Mononuclear cell (primary cell): ENCODE measurements at regions not wholly inside any gene's neighbourhood (a gene's known extent, or its start where the extent isn't known, plus 50 kb on each side); places are given as distances from the start of the nearest gene placed in this dataset.
"Not testable (repeated sequence)": the region's sequence is repeated elsewhere in the genome, so short reads cannot be mapped to it uniquely, and the experiment has no call there.

Source experiments
- H3K27me3 ChIP-seq: 2 replicates; pipeline ENCODE4 v1.6.0; 2011; ENCODE audit warnings: low read length, control low read depth; ENCODE audit not compliant: insufficient read depth
- H3K4me1 ChIP-seq: 2 replicates; pipeline ENCODE4 v1.5.1; 2011; ENCODE audit warnings: mild to moderate bottlenecking, low read length, control low read depth; ENCODE audit not compliant: insufficient read depth
- H3K4me3 ChIP-seq: 2 replicates; pipeline ENCODE4 v1.5.1; 2011; ENCODE audit warnings: mild to moderate bottlenecking, low read length, moderate library complexity
- H3K9me3 ChIP-seq: 2 replicates; pipeline ENCODE4 v1.5.1; 2011; ENCODE audit warnings: low read depth, mild to moderate bottlenecking, control low read depth, low read length

GRCh38 chrX:7698248-7698647 is 144.7 kb upstream of the VCX start:
- Histone ChIP-seq H3K4me3 (no peak overlapping the region), H3K27me3 (no peaks in the 10 kb centered on the region), H3K9me3 (no peaks in the 10 kb centered on the region), H3K4me1 (no peaks in the 10 kb centered on the region)

GRCh38 chrX:7690842-7691241 is 152.1 kb upstream of the VCX start:
- Histone ChIP-seq H3K27me3 (no peaks in the 10 kb centered on the region), H3K4me1 (no peaks in the 10 kb centered on the region), H3K4me3 (no peak overlapping the region), H3K9me3 (no peaks in the 10 kb centered on the region)

DNA sequence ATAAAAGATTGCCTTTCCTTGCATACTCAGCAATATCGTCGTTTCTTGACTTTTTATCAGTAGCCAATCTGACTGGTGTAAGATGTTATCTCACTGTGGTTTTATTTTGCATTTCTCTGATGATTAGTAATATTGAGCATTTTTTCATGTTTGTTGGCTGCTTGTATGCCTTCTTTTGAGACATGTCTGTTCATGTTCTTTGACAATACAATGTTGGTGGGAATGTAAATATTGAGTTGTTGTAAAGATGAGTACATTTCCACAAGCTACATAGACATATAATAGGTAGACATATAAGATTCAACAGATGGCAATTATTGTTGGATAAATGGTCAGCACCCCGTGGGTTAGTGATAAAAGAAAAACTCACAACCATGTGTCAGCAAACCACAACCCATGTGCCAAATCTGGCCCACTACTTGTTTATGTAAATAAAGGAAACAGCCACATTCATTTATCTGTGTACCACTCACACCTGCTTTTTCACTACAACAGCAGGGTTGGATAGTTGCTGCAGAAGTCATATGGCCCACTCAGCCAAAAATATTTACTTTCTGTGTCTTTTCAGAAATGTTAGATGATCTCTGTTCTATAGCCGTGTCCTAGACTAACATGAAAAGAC is 153.1 kb upstream of the VCX start:
- Histone ChIP-seq H3K4me3 (no peak overlapping the region), H3K27me3 (no peaks in the 10 kb centered on the region), H3K4me1 (no peaks in the 10 kb centered on the region), H3K9me3 (no peaks in the 10 kb centered on the region)

- Histone ChIP-seq H3K4me3 (no peak overlapping the region), H3K9me3 (no peaks in the 10 kb centered on the region), H3K27me3 (no peaks in the 10 kb centered on the region), H3K4me1 (no peaks in the 10 kb centered on the region)
These were observed 162.8 kb upstream of the VCX start for GRCh38 chrX:7680181-7680580.

GRCh38 chrX:7654316-7654715 is 188.7 kb upstream of the VCX start:
- H3K27me3 ChIP-seq: no peaks in the 10 kb centered on the region
- no peaks in the 10 kb centered on the region for H3K4me1 ChIP-seq
- H3K9me3 ChIP-seq: no peaks in the 10 kb centered on the region
- no peak overlapping the region for H3K4me3 ChIP-seq

GRCh38 chrX:7647831-7648230 is 195.1 kb upstream of the VCX start:
- H3K4me1 ChIP-seq: no peaks in the 10 kb centered on the region
- H3K4me3 ChIP-seq: no peak overlapping the region
- no peaks in the 10 kb centered on the region for H3K9me3 ChIP-seq
- no peaks in the 10 kb centered on the region for H3K27me3 ChIP-seq

- no peaks in the 10 kb centered on the region for H3K4me1 ChIP-seq
- no peaks in the 10 kb centered on the region for H3K9me3 ChIP-seq
- H3K27me3 ChIP-seq: no peaks in the 10 kb centered on the region
- no peak overlapping the region for H3K4me3 ChIP-seq
These were observed 201.8 kb upstream of the VCX start for GRCh38 chrX:7641141-7641540.

GRCh38 chrX:7640392-7640791 is 202.6 kb upstream of the VCX start:
- Histone ChIP-seq H3K9me3 (no peaks in the 10 kb centered on the region), H3K4me1 (no peaks in the 10 kb centered on the region), H3K4me3 (no peak overlapping the region), H3K27me3 (no peaks in the 10 kb centered on the region)

DNA sequence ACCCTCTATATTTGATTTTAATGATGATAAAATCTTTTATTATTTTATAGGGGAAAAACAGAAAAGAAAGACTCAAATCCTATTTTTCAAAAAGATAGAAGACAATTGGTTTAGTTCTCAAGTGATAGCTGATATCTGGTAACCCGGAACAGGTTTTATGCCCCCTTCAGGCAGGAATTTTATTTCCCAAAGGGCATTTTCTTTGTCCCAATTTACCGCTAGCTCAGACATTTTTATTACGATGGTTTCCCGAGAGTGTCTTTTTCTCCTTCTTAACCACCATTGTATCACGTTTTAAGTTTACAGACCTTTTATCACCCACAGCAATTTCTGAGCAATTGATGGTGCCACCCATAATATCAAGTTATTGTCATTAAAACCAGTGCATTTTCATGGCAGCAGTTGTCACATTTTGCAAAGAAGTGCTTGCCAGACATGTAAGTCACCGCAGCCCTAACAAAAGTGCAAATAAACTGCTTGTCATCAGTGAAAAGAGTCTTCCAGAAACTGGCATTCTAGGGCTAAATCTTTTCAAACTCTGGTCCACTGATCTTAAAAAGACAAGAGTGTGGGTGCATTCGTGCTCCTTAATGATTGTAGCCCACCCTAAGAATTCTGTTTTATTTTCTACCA is 204.8 kb upstream of the VCX start:
- Histone ChIP-seq H3K4me1 (no peaks in the 10 kb centered on the region), H3K9me3 (no peaks in the 10 kb centered on the region), H3K4me3 (no peak overlapping the region), H3K27me3 (no peaks in the 10 kb centered on the region)

- Histone ChIP-seq H3K4me3 (no peak overlapping the region), H3K4me1 (no peaks in the 10 kb centered on the region), H3K27me3 (no peaks in the 10 kb centered on the region), H3K9me3 (no peaks in the 10 kb centered on the region)
These were observed 205.9 kb upstream of the VCX start for GRCh38 chrX:7637066-7637465.

GRCh38 chrX:7635604-7636003 is 207.4 kb upstream of the VCX start:
- H3K27me3 ChIP-seq: no peaks in the 10 kb centered on the region
- H3K9me3 ChIP-seq: no peaks in the 10 kb centered on the region
- H3K4me3 ChIP-seq: no peak overlapping the region
- no peaks in the 10 kb centered on the region for H3K4me1 ChIP-seq

DNA sequence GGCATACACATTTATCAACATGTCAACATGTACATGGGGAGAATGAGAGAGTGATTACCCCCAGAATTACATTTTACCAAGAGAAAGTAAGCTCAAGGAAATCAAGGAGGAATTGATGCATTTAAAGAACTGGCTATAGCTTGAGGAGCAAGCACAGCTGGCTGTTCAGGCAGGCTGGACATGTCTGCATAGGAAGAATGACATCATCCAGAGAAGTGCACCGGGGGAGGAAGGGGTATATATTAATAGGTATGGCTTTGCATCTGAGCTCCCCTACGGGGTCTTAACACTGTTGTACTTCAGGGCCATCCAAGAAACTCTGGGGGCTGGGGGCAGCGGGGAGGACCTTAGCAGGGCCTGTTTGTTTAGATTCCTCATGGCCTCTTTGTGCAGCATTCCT is 222.4 kb upstream of the VCX start:
- Histone ChIP-seq H3K27me3 (no peaks in the 10 kb centered on the region), H3K9me3 (no peaks in the 10 kb centered on the region), H3K4me1 (no peaks in the 10 kb centered on the region), H3K4me3 (no peak overlapping the region)

DNA sequence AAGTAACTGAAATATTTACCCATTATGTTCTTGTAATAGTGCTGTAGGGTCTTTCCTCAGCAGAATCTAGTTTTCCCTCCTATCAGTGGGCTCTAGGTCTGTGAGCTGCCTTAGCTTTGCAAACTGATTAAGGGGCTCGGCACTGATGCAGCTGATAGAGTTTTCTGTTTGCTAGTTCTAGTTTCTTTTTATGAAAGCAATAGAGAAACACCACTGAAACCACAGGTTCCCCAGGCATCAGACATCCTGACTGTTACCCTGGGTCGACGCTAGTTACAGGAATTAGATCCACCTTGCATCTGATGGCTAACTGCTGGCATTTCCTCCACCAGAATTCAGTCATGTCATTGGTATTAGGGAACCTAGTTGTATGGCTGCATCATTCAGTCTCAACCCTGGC is 225.0 kb upstream of the VCX start:
- H3K4me3 ChIP-seq: no peak overlapping the region
- no peaks in the 10 kb centered on the region for H3K9me3 ChIP-seq
- H3K4me1 ChIP-seq: no peaks in the 10 kb centered on the region
- H3K27me3 ChIP-seq: no peaks in the 10 kb centered on the region

DNA sequence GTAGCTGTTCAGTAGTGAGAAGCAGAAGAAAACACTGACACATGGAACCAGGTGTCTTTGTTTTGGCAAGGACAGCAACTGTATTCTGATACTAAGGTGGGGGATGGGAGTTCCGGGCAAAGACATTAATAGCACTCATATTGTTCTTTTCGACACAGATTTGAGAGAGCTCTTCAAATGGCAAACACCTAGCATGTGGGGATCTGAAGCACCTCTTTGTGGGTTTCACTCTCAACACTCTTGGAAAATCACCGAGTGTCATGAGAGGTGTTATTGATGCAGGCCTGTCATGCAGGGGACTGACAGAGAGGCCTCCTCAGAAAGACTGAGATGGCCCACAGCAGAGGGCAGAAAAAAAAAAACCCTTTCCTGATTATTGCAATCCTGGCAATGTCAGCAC is 228.4 kb upstream of the VCX start:
- no peak overlapping the region for H3K4me3 ChIP-seq
- no peaks in the 10 kb centered on the region for H3K4me1 ChIP-seq
- no peaks in the 10 kb centered on the region for H3K27me3 ChIP-seq
- H3K9me3 ChIP-seq: no peaks in the 10 kb centered on the region

- H3K27me3 ChIP-seq, H3K4me1 ChIP-seq, H3K4me3 ChIP-seq, H3K9me3 ChIP-seq: not testable (repeated sequence)
These were observed 234.3 kb upstream of the VCX start for GRCh38 chrX:7608625-7609024.

DNA sequence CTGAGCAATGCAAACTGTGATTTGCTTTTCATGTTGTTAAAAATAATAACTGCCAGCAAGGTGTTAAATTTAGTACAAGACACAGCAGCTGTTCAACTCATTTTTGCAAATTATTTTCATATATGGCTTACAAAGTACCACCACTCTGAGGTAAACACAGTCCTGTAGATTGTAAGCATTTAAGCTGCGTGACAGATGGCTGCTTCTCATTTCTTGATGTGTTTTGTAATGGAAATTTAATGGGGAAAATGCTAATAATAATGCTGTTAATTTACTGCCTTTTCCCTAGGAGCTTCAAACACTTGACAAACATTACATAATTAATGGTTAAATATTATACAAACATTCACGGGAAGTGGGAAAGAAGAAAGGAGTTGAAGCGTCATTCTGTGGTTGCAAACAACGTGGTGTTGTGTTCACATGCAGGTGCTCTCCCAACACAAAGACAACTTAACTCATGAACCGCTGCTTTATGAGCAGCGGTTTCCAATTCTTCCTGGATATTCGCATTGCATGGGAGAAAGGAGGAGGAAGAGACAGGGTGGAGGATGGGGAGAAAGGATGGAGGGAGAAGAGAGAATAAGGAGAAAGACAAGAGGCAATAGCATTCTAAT is 236.8 kb upstream of the VCX start:
- no peak overlapping the region for H3K4me3 ChIP-seq
- H3K4me1 ChIP-seq: no peaks in the 10 kb centered on the region
- H3K27me3 ChIP-seq: no peaks in the 10 kb centered on the region
- H3K9me3 ChIP-seq: no peaks in the 10 kb centered on the region
